Uterus (tissue), 2 donors: ENCODE measurements at regions not wholly inside any gene's neighbourhood (a gene's known extent, or its start where the extent isn't known, plus 50 kb on each side); places are given as distances from the start of the nearest gene placed in this dataset.

ENCODE experiments used
- CTCF ChIP-seq, 4 experiments: fragments of 200-600 bp in 2 of 4; fragments of 450-650 bp in 2 of 4; sonication (generic) in 2 of 4; IDR thresholded peaks; one replicate each; pipeline ENCODE4 v1.5.1; 2016 to 2019; ENCODE audit warnings: antibody characterized with exemption in 4 of 4, mild to moderate bottlenecking in 2 of 4, moderate library complexity in 1 of 4
- POLR2A ChIP-seq, 2 donors: fragments of 450-650 bp; IDR thresholded peaks; one replicate each; pipeline ENCODE4 v1.6.1; 2016; ENCODE audit warnings: antibody characterized with exemption in 2 of 2, mild to moderate bottlenecking in 1 of 2, moderate library complexity in 1 of 2

GRCh38 chr5:104793031-104793754 is 1230.6 kb upstream of the NUDT12 start:
- TF ChIP-seq CTCF (IDR thresholded peaks at IDR 0.05) (no peak), POLR2A (IDR thresholded peaks at IDR 0.05) (no peak)
